Ureter (tissue), 1 donor: ENCODE measurements at regions not wholly inside any gene's neighbourhood (a gene's known extent, or its start where the extent isn't known, plus 50 kb on each side); places are given as distances from the start of the nearest gene placed in this dataset.

ENCODE experiments used
- DNase-seq: peaks from one replicate; pipeline ENCODE4 v3.0.0-alpha.2; 2020; ENCODE audit warnings: low spot score
- donor health status: DM: yes; HTN: yes; CAD: no.

- DNase-seq, result no peak
These were observed 289.2 kb upstream of the DMRT1 start for GRCh38 chr9:551986-552929.

GRCh38 chr9:555493-555892 lies 286.0 kb upstream of the DMRT1 start:
- DNase-seq, result no peak

DNA sequence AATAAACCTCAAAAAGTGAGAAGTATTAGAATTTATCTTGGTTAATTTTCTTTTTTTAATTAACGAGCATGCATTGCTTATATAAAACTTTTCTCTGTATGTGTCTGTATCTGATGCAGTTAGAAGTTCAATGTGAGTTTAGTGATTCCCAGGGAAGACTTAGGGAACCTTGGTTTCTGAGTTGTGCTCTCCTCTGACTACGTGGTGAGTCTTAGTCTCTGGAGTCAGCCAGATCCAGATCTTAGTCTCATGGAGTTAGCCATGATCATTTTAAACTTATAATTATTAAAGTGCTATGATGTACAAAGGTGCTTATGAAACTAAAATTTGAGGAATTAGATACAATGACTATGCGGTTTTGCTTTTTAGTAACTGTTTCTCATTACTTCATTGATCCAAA lies 285.3 kb upstream of the DMRT1 start:
- DNase-seq, result no peak

DNA sequence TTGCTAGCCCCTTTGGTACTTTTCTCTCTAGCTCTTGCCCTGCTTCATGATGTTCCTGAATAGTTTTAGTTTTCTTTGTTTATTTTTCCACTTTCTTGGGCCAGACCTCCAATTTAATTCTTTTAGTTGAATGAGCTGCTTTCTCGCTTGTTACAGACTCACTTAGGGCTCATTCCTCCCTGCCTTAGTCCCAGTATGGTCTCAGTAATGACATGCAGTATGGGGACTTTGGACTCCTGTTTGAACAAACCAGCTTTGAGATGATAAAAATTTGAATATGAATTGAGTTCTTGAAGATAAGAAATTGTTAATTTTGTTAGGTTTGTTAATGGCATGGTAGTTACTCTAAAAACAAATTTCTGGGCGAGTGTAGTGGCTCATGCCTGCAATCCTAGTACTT lies 284.8 kb upstream of the DMRT1 start:
- DNase-seq, result no peak

- no peak for DNase-seq
These were observed 283.8 kb upstream of the DMRT1 start for GRCh38 chr9:557601-558201.

- DNase-seq, result no peak
These were observed 280.1 kb upstream of the DMRT1 start for GRCh38 chr9:561427-561826.

DNA sequence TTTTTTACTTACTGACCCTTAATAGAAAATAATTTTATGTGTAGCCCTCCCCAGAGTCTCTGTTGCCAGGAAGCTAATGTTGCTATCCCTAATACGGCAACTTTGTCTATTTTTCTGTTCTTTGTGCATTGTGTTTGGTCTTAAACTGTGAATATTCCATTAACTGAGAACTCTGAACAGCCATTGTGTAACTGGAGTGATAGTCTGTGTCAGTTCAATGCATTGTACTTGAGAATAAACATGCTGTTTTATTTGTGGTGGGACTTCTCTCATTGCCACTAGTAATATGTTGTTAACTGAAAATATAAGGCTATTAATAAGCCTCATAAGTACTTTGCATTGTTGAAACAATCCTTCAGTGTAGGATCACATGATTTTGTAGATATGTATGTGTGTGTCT lies 278.3 kb upstream of the DMRT1 start:
- no peak for DNase-seq

DNA sequence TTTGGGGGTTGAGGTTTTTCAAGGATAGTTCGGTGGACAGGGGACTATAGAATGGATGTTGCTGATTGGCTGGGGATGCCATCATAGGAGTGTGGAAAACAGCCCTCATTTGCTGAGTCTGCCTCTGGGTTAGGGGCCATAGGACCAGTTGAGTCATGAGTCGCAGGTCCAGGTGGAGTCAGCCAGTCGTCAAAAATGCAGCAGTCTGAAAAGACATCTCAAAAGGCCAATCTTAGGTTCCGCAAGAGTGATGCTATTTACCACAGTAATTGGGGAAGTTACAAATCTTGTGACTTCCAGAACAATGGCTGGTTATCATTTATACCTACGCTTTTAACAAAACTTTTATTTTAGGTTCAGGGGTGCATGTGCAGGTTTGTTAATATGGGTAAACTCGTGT lies 276.0 kb upstream of the DMRT1 start:
- DNase-seq, result no peak

DNA sequence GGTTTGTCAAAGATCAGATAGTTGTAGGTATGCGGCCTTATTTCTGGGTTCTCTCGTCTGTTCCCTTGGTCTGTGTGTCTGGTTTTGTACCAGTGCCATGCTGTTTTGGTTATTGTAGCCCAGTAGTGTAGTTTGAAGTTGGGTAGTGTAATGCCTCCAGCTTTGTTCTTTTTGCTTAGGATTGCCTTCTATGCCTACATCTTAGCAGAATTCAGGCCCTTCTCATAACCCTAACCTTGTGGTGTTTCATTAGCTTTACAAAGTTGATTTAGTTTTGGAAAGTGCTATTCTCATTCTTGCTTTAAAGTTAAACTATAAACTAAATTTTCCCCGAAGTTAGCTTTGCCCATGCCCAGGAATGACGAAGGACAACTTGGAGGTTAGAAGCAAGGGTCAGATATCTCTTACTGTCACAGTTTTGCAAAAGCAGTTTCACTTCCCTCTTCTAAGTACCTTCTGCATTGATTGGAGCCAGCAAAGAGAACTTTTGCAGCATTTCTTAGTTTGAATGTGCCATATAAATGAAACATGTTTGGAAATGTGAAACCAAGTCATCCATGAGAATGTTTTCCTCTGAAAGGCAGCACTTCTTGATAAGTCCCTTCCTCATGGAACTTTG lies 274.3 kb upstream of the DMRT1 start:
- DNase-seq, result no peak

DNA sequence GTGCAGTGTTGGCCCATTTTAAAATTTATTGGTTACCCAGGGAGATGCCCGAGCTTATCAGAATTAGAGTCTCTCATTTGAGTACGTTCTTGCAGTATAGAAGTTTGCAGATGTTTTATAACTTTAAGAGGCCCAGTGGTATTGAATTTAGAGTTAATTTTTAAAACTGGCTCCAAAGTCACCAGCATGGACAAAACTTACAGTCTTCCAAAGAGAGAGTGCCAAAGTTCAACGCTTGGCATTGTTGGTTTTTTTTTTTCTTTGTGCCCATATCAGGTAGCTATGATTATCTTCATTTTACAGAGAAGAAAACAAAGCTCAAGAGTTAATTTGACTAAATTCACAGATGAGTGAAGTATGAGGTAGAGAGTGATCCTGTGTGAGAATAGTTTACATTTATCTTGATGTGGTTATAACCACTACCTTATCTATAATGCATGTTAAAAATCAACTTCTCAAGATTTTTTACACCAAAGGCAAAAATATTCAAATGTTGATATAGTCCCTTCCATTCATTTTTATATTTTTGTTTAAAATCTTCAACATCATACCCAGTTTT lies 273.7 kb upstream of the DMRT1 start:
- DNase-seq, result no peak

DNA sequence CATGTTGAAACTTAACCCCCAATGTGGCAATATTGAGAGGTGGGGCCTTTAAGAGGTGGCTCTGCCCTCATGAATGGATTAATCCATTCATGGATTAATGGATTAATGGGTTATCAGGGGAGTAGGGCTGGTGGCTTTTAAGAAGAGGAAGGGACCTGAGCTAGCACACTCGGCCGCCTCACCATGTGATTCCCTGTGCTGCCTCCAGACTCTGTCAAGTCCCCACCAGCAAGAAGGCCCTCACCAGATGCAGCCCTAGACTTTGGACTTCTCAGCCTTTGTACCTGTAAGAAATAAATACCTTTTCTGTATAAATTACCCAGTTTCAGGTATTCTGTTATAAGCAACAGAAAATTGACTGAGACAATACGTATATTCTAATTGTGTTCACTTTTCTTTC lies 272.2 kb upstream of the DMRT1 start:
- no peak for DNase-seq

- no peak for DNase-seq
These were observed 271.3 kb upstream of the DMRT1 start for GRCh38 chr9:570187-570586.

DNA sequence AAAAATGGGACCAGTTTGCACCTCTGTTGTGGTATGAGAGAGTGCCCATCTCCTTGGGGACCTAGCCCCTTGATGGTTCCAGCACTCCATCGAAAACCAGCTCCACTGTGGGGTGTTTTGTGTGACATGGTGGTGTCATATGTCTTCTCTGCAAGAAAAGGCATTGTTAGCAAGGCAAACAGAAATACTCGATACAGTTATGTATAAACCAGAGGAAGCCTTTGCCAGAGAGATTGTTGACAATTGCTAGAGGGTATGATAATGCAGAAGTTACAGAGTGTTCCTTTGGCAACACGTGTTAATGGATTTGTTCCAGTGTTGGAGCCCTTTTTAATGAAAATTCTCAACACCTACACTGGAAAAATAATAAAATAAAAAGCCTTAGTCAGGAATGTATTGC lies 270.4 kb upstream of the DMRT1 start:
- no peak for DNase-seq

- DNase-seq, result no peak
These were observed 269.8 kb upstream of the DMRT1 start for GRCh38 chr9:571741-572140.

- no peak for DNase-seq
These were observed 267.6 kb upstream of the DMRT1 start for GRCh38 chr9:573691-574410.

DNA sequence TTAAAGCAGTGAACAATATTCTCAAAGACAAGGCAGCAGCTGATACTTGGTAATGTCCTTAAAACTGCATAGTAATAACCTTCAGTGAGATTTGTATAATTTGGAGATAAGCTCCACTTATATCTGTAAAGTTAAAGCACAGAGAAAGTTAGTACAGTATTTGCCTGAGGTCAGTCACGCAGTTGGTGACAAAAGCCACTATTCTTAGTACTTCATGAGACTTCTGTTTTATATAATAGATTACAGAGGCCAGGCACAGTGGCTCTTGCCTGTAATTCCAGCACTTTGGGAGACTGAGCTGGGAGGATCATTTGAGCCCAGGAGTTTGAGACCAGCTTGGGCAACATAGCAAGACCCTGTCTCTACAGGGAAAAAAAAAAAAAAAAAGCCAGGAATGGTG lies 266.4 kb upstream of the DMRT1 start:
- DNase-seq, result no peak

GRCh38 chr9:580652-581342 lies 260.7 kb upstream of the DMRT1 start:
- DNase-seq, result no peak

DNA sequence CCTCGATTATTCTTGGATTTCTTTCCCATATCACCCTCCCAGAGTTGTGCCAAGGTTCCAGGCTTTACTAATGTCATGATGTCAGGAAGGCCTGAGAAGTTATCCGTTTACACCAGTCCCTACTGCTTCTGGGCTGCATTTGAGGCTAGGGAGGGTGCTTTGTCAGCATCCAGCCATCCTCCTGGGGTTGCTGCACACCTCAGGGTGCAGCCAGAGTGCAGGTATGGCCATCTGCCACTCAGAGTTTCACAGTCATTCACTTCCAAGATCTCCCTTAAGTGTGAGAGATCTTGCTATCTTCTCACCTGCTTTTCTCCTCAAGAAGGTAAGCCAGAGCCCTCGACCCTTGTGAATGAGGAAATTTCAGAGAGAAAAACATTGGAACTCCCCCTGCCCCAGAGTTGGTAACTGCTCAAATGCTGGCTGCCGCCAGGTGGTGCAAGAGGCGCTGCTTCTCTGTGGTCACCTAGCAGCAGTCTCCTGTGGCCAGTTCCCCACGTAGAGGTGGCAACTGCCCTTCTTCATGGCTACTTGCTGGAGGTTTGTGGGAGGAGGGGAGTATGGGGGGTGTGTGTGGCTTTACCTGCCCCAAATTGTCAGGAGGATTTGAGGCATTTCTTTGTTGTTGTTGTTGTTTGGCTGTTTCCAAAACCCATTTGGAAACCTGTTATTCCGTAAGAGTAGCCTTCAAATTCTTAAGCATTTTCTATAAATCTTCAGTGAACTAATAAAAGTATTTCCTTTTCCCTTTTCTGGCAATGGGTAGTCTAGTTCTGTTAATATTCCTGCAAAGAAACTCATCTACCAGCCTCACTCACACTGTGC lies 259.6 kb upstream of the DMRT1 start:
- DNase-seq, result no peak

GRCh38 chr9:582775-583174 lies 258.7 kb upstream of the DMRT1 start:
- no peak for DNase-seq

DNA sequence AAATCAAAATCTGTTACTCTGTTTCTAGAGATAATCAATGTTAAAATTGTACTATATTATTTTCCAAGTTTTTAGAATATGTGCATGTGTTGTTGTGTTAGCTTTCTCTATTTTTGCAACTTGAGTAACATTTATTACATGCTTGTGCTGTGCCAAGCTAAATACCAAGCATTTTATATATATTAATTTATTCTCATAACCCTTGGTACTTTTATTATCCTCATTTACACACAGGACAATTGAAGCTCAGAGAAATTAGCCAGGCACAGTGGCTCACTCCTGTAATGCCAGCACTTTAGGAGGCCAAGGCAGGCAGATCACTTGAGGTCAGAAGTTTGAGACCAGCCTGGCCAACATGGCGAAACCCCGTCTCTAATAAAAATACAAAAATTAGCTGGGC lies 254.0 kb upstream of the DMRT1 start:
- no peak for DNase-seq

DNA sequence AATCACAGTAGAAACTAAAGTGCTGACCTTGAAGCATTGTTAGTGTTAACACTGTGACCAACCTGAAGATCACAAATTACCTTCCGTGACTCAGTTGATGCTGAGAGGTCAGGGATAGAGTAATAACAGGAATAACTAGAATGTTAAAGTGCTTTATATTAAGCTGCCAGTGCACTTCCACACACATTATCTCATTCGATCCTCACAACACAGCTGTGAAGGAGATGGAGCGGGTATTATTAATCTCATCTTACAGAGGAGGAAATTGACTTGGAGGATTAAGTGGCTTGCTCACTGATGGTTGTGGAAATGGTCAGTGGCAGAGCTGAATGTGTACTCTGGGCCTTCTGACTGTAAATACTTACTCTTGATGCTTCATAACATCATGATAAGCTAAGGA lies 252.5 kb upstream of the DMRT1 start:
- DNase-seq, result no peak
